Fibroblast of peridontal ligament (primary cell): ENCODE measurements at regions not wholly inside any gene's neighbourhood (a gene's known extent, or its start where the extent isn't known, plus 50 kb on each side); places are given as distances from the start of the nearest gene placed in this dataset.

Source experiments
- DNase-seq: peaks from one replicate; pipeline ENCODE4 v3.0.0-alpha.2; 2010; ENCODE audit errors: extremely low read depth

DNA sequence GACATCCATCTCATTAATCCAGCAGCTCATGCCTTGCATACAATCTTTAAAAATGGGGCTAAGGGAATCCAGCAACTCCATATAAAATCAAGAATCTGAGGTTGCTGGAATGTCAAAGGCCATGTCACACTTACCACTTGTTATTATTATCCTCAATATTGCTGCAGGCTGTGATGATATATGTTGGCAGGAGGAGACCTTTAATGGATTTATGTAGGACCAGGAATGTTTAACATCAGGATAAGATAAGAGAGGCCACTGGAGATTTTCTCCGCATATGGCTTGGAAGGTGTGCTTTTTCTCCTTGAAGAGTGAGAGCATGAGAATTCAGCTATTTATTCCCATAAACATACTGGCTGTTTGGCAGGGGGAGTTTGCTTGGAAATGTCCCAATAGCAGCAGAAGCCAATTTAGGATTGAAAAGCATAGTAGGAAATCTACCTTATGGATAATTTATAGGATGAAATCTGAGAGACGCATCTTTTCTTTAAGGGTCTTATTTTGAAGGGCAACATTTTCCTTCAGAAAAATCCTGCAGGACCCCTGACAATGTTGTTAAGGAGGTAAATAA lies 481.4 kb downstream of the AGTPBP1 start:
- DNase-seq, result no peak

GRCh38 chr9:85258823-85259370 lies 482.9 kb downstream of the AGTPBP1 start:
- DNase-seq, result peak; percentile 73

DNA sequence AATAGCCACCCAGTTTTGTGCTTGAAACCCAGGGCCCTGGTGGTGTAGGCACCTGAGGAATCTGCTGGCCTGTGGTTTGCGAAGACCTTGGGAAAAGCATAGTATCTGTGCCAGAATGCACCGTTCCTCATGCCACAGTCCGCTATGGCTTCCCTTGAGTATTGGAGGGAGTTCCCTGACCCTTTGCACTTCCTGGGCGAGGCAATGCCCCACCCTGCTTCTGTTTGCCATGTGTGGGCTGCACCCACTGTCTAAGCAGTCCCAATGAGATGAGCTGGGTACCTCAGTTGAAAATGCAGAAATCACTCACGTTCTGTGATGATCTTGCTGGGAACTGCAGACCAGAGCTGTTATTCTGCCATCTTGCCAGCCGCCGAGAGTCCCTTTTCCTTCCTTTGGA lies 483.5 kb downstream of the AGTPBP1 start:
- no peak for DNase-seq

DNA sequence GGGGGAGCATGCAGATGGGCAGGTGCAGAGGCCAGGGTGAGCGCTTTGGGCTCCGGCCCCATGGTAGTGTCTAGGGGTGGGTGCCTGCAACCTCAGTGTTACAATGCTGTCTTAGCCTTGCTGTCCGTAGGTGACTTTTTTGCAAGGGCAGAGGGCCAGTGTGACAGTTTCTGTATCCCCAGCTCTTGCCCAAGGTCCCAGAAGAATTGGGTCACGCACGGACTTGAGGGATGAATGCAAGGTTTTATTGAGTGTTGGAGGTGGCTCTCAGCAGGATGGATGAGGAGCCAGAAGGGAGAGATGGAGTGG lies 492.5 kb downstream of the AGTPBP1 start:
- DNase-seq, result no peak

DNA sequence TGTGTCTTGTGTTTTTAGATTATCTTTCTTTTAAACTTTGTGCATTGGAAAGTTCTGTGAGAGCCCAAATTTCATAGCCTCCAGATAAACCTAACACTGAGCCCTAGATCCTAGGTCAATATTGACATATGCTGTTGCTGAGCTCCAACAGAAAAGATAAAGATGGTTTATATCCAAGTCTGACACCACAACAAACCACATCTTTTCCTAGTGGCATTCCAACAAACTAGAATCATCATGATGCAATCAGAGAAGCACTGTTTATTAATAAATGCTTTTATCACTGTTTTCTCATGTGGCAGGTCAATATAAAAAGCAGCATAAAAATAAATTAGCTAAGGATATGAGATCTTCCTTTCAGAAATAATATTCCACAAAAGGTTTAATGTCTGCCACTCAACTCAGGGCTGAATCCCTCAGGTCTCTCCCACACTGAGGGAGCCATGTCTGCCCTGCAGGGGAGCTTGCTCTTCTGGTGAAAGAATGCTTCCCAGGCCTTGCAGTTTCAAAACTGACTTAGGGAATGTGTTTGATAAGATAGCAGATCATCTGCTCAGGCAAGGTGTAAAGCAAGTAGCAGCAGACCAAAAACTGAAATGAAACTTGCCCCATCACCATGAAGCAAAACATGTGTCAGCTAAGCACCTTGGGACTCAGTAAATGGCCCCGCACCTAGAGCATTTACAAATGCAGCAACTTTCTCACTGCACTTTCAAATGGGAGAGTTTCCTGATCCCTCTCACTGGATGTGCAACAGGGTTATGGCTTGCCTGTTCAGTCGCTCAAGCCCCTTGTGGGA lies 493.0 kb downstream of the AGTPBP1 start:
- peak; percentile 23 for DNase-seq

- DNase-seq, result no peak
Measured at GRCh38 chr9:85246541-85246940, 495.2 kb downstream of the AGTPBP1 start.

DNA sequence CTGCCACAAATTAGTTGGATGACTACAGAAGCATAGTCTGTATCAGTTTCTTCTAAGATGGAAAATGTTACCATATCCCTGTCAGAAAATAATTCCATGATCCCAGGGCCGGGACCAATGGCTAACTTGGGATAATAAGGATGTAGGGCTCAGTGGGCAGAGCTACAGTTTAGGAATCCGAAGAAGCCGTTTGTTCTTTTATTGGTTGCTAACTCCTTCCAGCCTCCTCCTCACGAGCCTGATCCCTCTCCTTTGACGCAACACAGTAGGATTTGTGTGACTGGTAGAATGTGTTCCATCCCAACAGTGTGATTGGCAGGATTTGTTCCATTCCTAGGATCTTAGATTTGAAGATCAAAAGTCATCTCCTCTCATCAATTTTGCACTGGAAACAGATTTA lies 496.9 kb downstream of the AGTPBP1 start:
- no peak for DNase-seq

DNA sequence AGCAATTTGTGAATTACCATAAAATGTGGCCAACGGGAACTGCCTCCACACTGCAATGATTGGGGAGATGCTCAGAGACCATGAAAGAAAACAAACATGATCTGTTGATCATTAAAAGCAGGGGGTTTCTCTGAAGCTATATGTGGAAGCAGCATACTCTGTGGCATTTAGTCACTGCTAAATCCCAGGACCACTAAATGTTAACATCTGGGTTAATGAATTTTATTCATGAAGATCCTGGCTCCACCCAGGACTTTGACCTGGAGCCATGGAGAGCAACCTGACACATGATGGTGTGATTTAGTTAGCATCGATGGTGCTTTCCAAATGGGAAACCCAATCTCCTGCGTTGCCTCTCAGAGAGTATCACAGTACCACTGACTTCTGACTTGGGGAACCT lies 497.8 kb downstream of the AGTPBP1 start:
- no peak for DNase-seq

DNA sequence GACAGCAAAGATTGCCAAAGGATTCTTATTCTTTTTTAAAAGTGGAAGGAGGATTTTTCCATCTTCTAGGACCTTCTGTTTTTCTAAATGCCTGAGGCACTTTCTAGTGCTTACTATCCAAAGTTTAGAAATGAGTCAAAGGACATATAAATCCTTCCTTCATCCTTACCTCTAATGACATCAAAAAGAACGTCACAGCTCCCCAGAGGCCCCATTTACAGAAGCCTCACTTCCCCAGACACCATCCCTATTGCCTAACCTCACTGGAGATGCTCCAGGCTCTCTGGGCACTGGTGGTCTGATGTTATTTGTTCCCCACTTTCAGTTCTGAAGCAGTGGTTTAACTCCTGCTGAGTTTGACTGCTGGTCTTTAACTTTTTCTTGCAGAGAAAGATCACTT lies 504.3 kb downstream of the AGTPBP1 start:
- no peak for DNase-seq

DNA sequence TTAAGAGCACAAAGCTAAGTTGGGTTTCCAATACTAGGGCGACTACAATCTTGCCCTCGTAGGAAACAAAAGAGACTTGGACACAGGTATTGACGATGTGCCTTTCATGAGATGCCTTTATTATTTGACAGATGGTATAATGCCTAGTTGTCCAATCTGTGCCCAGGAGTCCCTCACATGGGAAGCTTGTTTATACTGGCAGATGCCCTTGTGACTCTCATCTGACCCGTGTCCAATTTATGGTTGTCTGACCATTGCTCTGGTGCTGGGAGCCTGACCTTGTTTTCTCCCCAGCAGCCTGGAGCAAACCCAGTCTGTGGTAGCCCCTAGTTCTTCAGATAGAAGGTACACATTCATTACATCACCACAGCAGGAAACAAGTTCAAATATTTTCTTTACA lies 511.7 kb downstream of the AGTPBP1 start:
- no peak for DNase-seq

- DNase-seq, result peak; percentile 51
Measured at GRCh38 chr9:85228111-85228855, 513.5 kb downstream of the AGTPBP1 start.

DNA sequence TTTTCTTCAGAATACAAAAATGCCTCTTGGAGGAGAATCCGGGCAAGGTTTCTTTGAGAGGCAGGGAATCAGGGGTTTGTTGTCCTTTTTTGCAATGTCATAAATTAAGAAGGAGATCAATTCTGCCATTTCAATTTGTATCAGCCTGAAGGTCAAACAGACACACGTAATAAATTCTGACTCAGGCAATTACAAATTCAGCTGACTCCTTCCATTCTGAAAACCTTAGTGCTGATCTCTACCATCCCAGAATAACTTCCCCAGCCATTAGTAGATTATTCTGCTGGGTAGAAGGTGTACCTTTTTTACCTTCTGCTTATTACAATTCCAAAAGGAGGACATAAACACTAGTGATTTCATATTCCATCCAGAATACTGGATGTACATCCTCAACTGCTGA lies 516.6 kb downstream of the AGTPBP1 start:
- no peak for DNase-seq

DNA sequence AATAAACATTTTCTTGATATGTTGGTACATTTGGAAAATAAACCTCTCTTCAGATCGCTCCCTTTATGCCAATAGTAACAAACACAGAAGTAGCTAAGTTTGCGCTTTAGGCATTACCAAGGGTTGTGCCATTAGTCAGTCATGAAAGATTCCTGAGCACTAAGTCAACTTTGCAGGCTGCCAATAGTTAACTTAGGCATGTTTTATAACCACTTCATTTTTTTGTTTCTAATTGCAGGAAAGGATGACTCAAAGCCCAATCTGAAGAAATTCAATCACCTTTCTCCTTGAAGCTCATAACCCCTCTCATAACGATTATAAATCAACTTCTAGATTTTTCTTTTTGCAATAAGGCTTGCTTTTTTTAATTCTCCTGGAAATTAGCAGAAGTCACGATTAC lies 517.0 kb downstream of the AGTPBP1 start:
- DNase-seq, result peak; percentile 92

DNA sequence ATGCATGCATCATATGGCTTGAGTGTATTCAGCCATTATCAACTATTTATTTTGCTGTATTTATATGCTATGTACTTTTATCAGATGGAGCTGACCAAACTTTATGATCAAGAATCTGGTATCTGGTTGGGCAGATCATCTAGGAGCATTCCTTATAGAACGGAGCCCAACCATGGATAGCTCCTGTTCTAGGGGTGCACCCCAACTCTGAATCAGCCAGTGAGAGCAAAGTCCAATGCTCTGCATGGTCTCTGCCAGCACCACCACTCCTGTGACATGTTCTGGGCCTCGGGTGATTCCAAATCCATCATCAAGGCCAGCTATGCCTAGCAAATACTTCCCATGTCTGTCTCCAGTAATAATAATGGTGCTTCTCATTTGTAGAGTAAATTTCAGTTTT lies 517.5 kb downstream of the AGTPBP1 start:
- DNase-seq, result no peak

DNA sequence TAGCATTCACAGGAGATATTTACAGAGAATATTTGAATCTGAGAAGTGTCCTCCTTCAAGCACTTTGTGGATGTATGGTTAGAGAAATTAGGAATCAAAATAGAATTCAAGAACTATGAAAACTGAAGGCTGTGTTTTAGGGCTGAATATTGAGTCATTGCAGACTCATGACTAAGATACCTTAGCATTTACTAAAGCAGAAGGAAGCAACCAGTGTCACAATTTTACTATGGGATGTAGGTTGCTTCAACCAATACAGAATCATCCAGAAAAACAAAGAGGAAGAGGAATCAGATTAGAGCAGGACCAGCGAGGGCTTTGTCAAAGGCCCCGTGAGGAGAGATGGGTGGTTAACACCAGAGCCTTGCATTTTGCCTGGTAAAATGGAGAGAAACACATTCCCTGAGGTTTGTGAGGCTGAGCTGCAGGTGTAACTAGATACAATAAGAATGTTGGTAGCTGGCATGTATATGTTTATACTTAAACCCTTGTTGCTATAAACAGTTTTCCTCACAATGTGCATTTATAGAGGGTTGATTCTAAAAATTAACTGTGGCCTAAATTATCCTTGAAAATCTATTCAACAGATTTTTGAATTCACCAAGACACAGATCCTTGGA lies 518.1 kb downstream of the AGTPBP1 start:
- DNase-seq, result peak; percentile 36

DNA sequence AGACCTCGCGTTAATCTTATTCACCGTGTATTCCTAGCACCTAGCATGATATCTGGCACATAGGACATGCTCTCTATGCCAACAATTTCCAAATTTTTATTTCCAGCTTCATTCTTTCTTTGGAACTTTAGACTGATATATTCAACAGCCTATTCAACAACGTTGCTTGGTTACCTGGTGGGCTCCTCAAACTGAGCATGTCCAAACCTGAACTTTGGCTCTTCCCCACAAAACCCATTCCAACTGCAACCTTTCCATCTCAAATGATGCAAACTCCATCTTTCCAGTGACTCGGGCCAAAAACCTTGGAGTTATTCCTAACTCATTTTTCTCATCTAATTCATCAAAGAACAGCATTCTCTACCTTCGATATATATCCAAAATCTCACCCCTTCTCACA lies 525.2 kb downstream of the AGTPBP1 start:
- DNase-seq, result no peak

DNA sequence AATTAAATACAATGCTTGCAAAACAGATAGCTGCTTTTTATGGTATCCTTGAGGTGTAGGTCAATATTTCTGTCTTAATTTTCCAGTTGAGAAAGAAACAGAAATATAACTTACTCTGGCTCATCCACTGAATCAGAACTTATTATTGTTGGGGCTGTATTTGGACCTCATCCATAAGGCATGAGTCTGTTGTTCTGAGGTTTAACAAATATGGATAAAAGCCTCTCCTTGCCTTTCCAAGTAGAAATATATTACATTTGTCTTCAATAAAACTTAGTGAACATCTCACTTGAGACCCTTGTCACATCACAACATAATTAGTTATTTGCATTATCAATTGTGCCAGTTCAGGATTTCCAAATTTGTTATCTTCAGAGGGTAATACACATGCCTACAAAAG lies 525.8 kb downstream of the AGTPBP1 start:
- DNase-seq, result peak; percentile 70

- no peak for DNase-seq
Measured at GRCh38 chr9:85215416-85215815, 526.3 kb downstream of the AGTPBP1 start.

DNA sequence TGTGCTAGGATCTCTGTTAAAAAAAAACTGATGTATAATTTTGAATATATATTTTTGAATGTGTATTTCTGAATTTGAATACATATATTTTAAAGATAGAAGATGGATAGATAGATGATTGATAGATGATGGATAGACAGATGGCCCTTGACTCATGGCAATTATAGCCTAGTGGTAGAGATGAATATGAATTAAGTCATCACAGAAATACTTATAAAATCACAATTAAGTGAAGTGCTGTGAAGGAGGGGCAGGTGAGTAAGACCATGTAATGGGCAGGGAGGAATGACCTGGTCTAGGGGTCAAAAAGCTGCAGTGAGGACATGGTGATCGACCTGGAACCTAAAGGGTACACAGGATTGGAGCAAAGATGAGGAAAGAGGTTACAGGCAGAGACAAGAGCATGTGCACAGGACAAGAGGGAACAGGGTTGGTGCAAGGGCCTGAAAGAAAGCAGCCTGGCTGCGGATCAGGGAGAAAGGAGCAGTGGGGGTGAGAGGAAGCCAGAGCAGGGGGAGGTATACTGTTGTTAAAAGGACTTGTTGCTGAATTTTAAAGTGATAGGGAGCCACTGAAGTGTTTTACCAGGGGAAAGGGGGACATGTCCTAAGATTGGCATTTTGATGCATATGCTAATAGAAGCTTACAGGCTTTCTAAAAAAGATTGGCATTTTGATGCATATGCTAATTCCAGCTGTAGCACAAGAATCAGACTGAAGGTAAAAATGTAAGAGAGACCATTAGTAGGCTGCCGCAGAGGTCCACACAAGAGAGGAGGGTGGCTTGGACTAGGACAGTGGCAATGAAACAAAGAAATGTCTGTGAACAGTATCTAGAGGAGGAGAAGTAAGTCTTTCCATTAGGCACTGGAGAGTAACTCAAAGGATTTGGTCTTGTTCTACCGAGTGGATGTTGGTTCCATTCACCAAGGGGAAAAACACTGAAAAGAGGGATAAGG lies 527.8 kb downstream of the AGTPBP1 start:
- no peak for DNase-seq

GRCh38 chr9:85212887-85213286 lies 528.9 kb downstream of the AGTPBP1 start:
- peak; percentile 68 for DNase-seq

DNA sequence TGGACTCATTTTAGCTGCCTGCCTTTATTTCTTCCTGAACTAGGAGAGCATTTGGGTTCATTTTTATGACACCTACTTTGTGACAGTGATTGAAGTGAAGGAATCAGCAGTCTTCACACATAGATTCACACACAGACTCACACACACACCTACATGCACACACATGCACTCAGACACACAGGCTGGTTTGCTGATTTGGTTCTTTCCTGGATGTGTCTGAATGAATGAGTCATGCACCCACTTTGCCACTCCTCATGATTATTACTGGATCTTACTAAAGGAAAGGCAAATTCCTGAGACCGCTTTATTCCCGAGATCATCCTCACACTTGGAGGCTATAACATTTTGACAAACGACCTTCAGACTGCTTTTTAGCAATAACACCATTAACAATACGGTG lies 529.5 kb downstream of the AGTPBP1 start:
- peak; percentile 38 for DNase-seq
